ENCODE measurements at regions not wholly inside any gene's neighbourhood (a gene's known extent, or its start where the extent isn't known, plus 50 kb on each side); places are given as distances from the start of the nearest gene placed in this dataset.

- DNase-seq, result no peak
Observed at GRCh38 chr9:109953300-109953699, 173.3 kb downstream of the PALM2AKAP2 start.

GRCh38 chr9:109953813-109954497 lies 174.0 kb downstream of the PALM2AKAP2 start:
- DNase-seq, result no peak

- no peak for DNase-seq
Observed at GRCh38 chr9:109956717-109957440, 176.9 kb downstream of the PALM2AKAP2 start.

GRCh38 chr9:109959679-109960078 lies 179.7 kb downstream of the PALM2AKAP2 start:
- DNase-seq, result no peak

GRCh38 chr9:109961626-109962025 lies 181.6 kb downstream of the PALM2AKAP2 start:
- no peak for DNase-seq

- DNase-seq, result no peak
Observed at GRCh38 chr9:109962215-109962614, 182.2 kb downstream of the PALM2AKAP2 start.

GRCh38 chr9:109963079-109963478 lies 183.1 kb downstream of the PALM2AKAP2 start:
- DNase-seq, result no peak

- no peak for DNase-seq
Observed at GRCh38 chr9:109966643-109967368, 186.8 kb downstream of the PALM2AKAP2 start.

GRCh38 chr9:109967651-109968642 lies 187.9 kb downstream of the PALM2AKAP2 start:
- no peak for DNase-seq

- DNase-seq, result no peak
Observed at GRCh38 chr9:109969011-109969410, 189.0 kb downstream of the PALM2AKAP2 start.

- DNase-seq, result no peak
Observed at GRCh38 chr9:109969573-109970237, 189.7 kb downstream of the PALM2AKAP2 start.

- no peak for DNase-seq
Observed at GRCh38 chr9:109971226-109971625, 191.2 kb downstream of the PALM2AKAP2 start.

- no peak for DNase-seq
Observed at GRCh38 chr9:109972026-109972882, 192.3 kb downstream of the PALM2AKAP2 start.

- DNase-seq, result no peak
Observed at GRCh38 chr9:109973336-109973735, 193.3 kb downstream of the PALM2AKAP2 start.

- DNase-seq, result peak; percentile 73
Observed at GRCh38 chr9:109974143-109974917, 194.3 kb downstream of the PALM2AKAP2 start.

- no peak for DNase-seq
Observed at GRCh38 chr9:109974918-109975276, 194.9 kb downstream of the PALM2AKAP2 start.

- DNase-seq, result no peak
Observed at GRCh38 chr9:109975574-109976295, 195.7 kb downstream of the PALM2AKAP2 start.

GRCh38 chr9:109976303-109976702 lies 196.3 kb downstream of the PALM2AKAP2 start:
- DNase-seq, result no peak

- no peak for DNase-seq
Observed at GRCh38 chr9:109977521-109977920, 197.5 kb downstream of the PALM2AKAP2 start.
